Amniotic stem cell (primary cell): ENCODE measurements at regions not wholly inside any gene's neighbourhood (a gene's known extent, or its start where the extent isn't known, plus 50 kb on each side); places are given as distances from the start of the nearest gene placed in this dataset.
"Not testable (repeated sequence)": the region's sequence is repeated elsewhere in the genome, so short reads cannot be mapped to it uniquely, and the experiment has no call there.

Experiments used
- DNase-seq: peaks from one replicate; lab custom pipeline; 2025; lab: John Stamatoyannopoulos, UW

DNA sequence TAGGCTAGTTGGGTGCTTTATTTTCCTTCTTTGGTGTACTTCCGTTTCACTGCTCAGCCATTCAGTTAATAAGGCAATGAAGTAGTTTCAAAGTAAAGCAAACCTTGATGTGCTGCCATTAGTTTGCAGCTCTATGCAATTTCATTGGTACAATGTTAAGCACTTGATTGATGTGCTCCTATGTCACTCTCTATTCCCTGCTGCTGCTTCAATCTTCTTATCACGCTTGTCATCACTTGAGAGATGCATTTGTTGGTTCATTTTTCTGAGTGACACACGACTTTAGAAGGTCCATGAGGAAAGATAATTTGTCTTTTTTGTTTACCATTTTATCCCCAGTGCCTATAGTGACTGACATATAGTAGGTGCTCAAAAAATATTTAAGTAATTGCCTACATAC, 871.0 kb upstream of the PABPC4L start:
- DNase-seq, result no peak

DNA sequence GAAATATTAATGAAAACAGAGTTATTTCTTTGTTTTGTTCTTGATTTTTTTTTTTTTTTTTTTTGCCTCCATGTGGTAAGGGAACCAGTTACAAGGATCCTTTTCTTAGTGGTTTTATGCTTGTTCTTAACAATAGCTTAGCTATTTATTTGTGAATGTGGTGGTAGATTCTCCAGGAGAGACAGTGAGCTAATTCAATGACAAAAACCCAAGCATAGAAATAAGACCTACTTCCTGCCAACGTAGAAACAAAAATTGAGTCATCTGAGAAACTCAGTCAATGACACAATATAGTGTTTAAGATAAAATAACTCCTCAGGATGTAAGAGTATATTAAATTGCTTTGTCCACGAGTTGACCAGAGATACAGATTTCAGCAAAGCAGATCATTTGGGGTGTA, 863.8 kb upstream of the PABPC4L start:
- no peak for DNase-seq

DNA sequence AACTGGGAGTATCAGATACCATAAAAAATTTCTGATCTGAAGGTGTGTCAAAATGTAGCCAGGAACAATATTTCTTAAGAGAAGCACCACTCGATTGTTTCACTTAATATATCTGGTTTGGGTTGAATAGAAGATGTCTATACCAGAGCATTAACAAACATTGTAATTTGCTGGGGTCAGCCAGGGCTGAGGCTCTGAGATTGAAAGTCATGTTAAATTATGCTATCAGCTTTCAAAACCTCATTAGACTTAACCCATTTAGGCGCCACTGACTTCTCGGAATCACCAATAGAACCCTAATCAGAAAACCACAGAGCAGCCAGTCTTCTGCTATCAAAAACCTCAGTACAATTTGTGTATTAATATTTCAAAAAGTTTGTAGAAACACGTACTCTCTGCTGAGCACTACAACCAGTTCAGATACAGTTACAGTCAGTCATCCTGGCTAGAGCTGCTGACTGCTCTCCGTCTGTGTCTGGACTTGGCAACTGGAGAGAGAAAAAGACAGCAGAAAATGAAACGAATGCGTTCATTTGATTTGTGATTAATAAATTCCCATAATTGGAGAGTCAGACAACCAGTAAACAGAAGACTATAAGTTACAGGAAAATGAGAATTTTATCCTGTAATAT, 848.6 kb upstream of the PABPC4L start:
- no peak for DNase-seq

DNA sequence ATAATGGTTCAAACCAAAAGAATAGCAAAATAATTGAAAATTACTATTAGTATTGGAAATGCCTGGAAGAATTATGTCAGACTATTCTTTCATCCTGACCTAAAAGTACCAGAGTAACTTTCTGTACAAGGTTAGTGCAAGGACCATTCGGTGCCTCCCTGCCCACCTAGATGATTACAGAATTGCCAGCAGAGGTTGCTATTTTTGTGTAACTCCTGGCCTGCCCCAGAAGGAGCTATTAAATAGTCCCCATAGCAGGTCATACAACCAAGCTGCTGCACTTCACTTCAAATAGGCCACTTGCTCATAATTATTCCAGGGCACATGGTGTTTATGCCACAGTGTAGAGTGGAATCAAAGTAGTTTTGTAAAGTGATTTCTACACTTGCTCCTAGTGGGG, 831.1 kb upstream of the PABPC4L start:
- DNase-seq, result no peak

DNA sequence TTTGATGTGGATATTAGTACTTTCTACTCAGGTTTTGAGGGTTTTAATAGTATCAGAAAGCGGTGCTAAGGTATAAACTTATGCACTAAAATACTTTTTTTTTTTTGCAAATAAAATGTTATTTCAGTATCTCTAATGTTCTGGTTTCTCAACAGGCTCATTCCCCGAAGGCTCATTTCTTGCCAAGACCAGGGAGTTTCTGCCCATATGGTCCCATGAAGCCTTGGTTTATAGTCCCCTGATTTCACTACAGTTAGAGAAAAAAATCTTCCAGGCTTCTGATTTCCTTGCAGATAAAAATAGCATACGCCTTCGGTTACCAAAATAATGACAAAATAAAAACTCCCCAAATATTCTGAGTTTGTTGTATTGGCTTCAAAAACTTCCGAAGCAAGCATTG, 814.2 kb upstream of the PABPC4L start:
- DNase-seq, result no peak

DNA sequence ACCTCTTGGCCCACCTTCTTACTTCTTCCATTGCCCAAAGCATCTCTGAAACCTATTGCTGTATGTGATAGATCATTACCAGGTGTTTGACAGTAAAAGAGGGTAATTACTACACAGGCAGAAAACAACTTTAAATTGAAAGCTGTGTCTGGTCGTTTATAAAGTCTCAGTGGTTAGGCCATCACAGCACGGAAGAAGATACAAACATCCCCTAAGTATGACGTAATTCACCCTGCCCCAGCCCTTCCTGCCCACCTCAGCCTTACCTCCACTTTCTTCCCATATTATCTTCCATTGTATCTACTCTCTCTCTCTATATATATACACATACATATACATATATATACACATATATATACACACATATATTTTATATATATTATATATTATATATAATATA, 805.8 kb upstream of the PABPC4L start:
- DNase-seq, result no peak

DNA sequence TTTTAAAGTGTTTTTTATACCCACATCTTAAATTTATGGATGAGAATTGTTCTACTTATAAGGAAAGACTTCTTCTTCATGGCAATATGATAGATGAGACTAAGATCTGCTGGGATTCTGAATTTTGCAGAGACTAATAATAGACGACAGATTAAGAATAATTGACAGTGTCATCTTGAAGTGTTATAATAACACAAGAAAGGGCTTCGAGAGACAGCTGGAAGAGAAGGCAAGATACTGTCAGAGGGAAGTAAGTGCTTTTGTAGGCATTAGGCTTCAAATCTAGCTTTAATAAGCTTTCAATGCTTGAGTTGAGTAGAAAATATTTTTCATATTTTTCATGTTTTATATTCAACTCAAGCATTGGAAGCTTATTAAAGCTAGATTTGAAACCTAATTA, 797.6 kb upstream of the PABPC4L start:
- DNase-seq, result no peak

DNA sequence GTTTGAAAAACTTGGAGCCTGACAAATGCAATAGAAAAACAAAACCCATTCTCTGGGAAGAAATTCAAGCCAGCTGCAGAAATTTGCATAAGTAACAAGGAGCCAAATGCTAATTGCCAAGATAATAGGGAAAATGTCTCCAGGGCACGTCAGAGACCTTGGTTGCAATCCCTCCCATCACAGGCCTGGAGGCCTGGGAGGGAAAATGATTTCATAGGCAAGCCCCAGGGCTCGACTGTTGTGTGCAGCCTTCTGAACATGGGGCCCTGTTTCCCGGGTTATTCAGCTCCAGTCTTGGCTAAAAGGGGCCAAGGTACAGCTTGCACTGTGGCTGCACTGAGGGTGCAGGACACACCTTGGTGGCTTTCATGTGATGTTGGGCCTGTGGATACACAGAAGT, 760.4 kb upstream of the PABPC4L start:
- DNase-seq, result no peak

DNA sequence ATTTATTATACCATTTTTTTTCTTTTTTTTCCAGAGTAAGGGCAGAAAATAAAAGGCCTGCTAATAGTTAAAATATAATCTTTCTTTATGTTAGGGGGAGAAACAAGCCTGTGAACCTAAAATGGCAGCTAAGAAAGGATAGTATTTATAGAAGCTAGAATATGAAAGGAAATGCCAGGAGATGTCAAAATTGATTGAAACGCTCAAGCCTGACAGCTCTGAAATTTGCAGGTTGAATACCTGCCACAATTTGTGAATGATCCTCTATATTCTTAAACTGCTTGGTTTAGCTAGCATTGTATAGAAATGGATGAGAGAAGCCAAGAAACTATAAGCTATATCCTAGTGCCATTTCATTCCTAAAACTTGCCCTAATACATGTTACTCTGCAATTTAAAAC, 757.3 kb upstream of the PABPC4L start:
- no peak for DNase-seq

DNA sequence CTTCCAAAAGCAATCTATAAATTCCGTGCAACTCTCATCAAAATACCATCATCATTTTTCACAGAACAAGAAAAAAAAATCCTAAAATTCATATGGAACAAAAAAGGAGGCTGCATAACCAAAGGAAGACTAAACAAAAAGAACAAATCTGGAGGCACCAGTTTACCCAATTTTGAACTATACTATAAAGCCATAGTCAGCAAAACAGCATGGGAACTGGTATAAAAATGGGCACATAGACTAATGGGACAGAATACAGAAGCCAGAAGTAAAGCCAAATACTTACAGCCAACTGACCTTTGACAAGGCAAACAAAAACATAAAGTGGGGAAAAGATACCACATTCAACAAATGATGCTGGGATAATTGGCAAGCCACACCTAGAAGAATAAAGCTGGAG, 753.5 kb upstream of the PABPC4L start:
- no peak for DNase-seq

DNA sequence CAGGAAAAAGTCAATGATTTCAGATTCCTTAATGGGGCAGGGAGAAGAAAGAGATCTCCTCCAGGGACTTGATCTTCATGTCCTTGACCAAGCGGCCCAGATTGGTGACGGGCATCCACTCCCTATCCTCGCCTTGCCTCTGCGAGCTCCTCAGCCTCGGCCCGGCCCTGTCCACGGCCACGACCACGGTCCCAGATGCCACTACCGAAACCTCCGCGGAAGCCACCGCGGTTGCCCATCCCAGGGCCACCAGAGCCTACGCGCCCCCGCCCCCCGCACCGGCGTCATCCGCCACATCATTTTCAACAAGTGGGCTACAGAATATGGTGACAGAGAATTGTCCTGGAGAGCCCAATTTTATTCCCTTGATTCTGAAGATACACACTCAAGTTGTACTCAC, 751.2 kb upstream of the PABPC4L start:
- DNase-seq, result no peak

DNA sequence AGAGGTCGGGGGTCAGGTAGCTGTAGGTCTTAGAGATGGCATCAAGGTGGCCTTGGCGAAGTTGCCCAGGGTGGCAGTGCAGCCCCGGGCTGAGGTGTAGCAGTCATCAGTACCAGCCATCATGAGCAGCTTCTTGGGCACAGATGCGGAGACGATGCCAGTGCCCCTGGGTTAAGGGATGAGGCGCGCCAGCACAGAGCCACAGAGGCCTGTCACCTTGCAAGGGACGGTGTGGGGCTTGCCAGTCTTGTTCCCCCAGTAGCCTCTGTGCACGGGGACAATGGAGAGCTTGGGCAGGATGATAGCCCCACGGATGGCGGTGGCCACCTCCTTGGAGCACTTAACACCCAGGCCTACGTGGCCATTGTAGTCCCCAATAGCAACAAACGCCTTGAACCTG, 750.7 kb upstream of the PABPC4L start:
- no peak for DNase-seq

DNA sequence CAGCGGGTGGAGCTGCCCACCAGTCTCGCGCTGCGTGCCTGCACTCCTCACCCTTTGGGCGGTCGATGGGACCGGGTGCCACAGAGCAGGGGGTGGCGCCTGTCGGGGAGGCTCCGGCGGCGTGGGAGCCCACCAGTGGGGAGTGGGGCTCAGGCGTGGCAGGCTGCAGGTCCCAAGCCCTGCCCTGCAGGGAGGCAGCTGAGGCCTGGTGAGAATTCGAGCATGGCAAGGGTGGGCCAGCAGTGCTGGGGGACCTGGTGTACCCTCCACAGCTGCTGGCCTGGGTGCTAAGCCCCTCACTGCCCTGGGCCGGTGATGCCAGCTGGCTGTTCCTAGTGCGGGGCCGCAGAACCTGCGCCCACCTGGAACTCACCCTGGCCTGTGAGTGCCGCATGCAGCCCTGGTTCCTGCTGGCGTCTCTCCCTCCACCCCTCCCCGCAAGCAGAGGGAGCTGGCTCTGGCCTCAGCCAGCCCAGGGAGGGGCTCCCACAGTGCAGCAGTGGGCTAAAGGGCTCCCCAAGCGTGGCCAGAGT, 746.6 kb upstream of the PABPC4L start:
- no peak for DNase-seq

DNA sequence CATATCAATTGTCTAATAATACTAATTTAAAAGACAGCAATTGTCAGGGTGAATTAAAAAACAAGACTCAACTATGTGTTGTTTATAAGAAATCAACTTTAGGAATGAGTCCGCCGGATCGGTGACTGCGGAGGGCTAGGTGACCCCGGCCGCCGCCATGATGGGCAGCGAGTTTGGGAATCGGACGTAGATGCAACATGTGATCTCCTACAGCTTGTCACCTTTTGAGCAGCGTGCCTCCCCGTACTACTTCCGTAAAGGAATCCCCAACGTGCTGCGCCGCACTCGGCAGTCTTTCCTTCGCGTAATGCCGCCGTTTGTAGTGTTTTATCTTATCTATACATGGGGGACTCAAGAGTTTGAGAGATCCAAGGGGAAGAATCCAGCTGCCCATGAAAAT, 742.5 kb upstream of the PABPC4L start:
- no peak for DNase-seq

DNA sequence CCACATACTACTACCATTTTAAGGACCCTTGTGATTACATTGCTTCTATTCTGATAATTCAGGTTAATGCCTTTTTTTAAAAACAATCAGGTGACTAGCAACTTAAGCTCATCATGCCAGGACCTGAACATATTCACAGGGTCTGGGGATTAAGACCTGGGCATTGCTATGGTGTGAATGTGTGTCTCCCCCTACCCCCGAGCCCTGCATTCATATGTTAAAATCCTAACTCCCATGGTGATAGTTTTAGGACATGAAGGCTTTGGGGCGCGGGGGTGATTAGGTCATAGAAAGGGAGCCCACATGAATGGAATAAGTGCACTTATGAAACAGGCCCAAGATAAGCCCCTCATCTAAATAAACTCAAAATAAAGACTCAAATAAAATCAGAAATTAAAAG, 734.4 kb upstream of the PABPC4L start:
- no peak for DNase-seq

DNA sequence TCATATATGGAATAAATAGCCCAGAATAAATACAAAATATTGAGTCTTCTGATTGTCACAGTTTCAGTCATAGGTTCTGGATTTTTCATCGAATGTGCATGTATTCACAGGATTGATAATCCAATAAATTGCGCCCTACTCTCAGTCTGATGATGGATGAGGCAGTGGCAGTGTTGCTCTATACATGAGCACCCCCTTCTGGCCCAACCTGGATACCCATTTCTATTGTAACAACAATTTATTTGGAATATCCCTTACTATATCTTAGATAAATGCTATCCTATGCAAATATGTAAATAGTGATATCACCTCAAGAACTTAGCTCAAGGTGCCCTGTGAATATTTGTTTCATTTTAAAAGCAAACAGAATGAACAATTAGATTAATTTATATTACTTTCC, 733.7 kb upstream of the PABPC4L start:
- no peak for DNase-seq

DNA sequence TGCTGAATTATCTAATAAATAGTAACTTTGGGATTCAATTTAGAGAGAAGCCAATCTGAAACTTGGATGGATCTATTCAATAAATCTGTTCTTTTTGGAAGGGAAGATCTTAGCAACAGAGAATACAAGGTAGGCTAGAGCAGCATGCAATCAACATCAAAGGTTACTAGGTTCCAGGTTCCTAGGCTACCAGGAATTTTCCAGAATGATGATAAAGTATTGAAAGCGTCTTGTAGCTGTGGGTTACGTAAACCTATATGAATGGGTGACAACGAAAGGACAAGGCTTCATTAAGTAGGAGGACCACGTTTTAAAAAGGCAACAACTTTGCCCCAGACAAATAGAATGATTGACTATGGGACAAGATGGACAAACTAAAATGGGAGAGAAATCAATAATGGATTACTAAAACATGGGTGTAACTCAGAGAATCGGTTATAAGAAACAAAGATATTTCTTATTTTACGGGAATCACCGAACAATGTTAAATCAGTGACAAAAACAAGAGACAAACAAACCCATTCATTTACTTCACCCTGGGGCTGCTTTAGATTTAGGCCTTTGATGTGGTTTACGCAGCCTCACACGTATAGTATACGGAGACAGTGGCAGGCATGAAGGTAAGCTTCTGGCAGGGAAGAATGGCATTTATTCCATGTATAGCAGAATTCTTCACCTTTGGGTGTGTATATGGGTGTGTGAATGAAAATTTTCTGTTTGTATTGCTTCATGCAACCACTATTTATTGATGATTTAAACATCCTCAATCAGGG, 732.6 kb upstream of the PABPC4L start:
- DNase-seq, result no peak

DNA sequence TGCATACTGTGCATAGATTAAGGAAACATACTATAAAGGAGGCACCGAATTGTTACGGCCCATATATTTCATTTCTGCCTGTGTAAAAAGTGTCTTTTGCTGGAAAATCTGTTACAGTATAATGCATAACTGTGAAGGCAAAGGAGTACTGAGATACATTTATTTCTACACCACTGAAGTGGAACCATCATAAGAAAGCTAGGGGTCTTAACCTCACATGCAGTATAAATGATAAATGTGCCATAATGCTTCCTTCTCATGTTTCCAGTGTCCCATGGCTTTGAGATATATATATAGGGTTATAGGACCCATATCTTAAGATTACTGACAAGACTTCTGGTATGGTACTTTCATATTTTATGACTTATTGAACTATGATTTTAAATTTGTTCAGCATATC, 713.8 kb upstream of the PABPC4L start:
- DNase-seq, result no peak

DNA sequence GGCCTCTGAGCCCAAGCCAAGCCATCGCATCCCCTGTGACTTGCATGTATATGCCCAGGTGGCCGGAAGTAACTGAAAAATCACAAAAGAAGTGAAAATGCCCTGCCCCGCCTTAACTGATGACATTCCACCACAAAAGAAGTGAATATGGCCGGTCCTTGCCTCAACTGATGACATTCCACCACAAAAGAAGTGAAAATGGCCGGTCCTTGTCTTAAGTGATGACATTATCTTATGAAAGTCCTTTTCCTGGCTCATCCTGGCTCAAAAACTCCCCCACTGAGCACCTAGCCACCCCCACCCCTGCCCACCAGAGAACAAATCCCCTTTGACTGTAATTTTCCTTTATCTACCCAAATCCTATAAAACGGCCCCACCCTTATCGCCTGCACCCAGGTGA, 712.7 kb upstream of the PABPC4L start:
- DNase-seq, result not testable (repeated sequence)

DNA sequence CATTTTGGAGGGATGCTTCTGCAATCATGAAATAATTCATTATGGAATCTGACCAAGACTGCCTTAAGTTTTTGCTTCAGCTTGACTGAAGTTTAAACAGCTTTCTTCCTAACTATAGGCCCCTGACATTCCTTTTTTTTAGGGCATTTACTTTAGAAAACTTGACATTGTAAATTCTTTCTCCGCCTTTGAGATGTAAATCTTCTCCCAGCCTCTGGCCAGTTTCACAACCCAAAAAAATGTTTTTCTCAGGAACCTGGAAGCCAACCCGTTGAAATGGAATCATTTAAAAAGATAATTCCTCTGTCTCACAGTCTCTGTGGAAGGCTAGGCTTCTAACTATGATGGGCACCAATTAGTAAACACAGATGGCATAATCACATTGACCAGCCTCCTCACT, 710.4 kb upstream of the PABPC4L start:
- no peak for DNase-seq

DNA sequence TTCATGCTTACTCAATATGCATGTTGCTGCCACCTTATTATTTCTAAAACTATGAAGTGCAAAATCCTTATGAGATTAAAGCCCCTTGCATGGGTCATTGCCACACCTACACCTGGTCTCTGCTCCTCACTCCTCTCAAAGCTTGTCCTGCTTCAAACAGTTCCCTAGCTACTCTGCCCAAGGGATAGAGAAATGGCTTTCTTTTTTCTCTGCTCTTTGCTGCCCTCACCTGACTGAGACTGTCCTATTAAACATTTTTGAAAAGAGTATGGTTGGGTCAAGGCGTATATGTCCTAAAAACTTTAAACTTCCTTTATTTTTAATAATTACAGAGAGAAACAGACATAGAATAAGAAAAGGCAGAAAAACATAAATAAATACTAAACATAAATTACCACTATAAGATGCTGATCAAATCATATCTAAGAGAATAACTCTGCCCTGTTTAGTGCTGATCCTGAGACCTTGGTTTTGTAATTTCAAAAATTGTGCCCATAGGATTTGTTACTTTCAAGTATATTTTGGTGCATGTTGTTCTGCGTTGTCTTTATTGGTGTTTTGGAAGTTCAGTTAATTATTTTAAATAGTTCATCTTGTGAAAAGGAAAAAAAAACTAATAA, 704.9 kb upstream of the PABPC4L start:
- no peak for DNase-seq

DNA sequence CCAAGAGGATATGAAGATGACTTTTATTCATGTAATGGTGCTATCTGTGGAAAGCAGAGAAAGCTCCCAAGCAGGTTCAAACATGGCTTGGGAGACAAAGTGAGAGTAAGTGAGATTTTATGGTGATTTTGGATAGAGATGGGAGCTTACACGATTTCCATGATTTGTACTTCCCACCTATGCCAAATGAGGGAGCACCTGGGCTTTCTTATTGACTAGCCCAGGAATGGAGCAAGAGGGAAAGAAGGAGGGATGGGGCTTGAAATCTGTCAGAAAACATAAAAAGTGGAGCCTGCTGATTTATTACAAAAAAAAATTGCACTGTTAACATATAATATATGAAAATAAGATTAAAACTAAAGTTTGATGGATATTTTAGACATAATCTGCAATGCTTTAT, 703.5 kb upstream of the PABPC4L start:
- DNase-seq, result no peak

DNA sequence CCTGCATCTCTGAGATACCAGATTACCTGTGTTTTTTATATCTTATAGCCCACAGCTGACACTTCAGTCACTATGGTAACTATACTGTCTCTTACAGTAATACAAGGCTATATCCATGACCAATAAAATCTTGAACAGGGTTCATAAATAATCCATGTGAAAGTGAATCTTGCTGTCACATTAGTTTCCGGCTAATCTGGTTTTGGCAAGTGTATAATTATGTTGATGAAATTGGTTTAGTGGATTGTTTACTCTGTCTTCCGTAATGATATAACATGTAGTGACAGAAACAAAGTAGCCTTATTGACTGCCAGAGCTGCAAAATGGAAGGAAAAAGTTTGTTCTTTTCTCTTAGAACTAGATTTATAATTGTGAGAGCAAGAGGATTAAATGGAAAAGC, 686.6 kb upstream of the PABPC4L start:
- DNase-seq, result no peak
